ENCODE measurements at regions not wholly inside any gene's neighbourhood (a gene's known extent, or its start where the extent isn't known, plus 50 kb on each side); places are given as distances from the start of the nearest gene placed in this dataset.

GRCh38 chr4:111399623-111400022, 745.6 kb upstream of the FAM241A start:
- Mint-ChIP-seq H3K36me3 (ENCODE audit: low read depth) (no peaks in the 10 kb centered on the region), H3K27ac (no peak overlapping the region), H3K27me3 (ENCODE audit: insufficient read depth) (no peaks in the 10 kb centered on the region), H3K9me3 (no peaks in the 10 kb centered on the region), H3K4me1 (no peaks in the 10 kb centered on the region), H3K4me3 (no peak overlapping the region)
- H3K27ac ChIP-seq (ENCODE audit: low read depth, low read length): no peak overlapping the region
- no peaks in the 10 kb centered on the region for H3K27me3 ChIP-seq (ENCODE audit: control insufficient read depth, insufficient read depth, low read length, poor library complexity, severe bottlenecking)
- H3K9ac ChIP-seq (ENCODE audit: extremely low read depth, low read length, poor library complexity, severe bottlenecking): no peak overlapping the region
- H3K9me3 ChIP-seq (ENCODE audit: control insufficient read depth, low read length): no peaks in the 10 kb centered on the region
- H3K36me3 ChIP-seq (ENCODE audit: control insufficient read depth, insufficient read depth, low read length): no peaks in the 10 kb centered on the region
- H3K4me1 ChIP-seq (ENCODE audit: control insufficient read depth, insufficient read depth, low read length): no peaks in the 10 kb centered on the region
- DNase-seq: no peak
- TF ChIP-seq CTCF (conservative IDR thresholded peaks at IDR 0.05): no peak
- WGBS, 2 experiments (ENCODE audit: insufficient coverage in 1 of 2, insufficient read length in 1 of 2): 88 to 93% methylated on average over 1 to 3 of the region's 3 CpGs
- H3K4me3 ChIP-seq (ENCODE audit: low read length): no peak overlapping the region

- TF ChIP-seq CTCF (conservative IDR thresholded peaks at IDR 0.05): no peak
- DNase-seq: no peak
- no peak overlapping the region for H3K27ac Mint-ChIP-seq
- no peaks in the 10 kb centered on the region for H3K4me1 ChIP-seq (ENCODE audit: control insufficient read depth, insufficient read depth, low read length)
- no peak overlapping the region for H3K4me3 Mint-ChIP-seq
- no peak overlapping the region for H3K27ac ChIP-seq (ENCODE audit: low read depth, low read length)
- no peaks in the 10 kb centered on the region for H3K27me3 Mint-ChIP-seq (ENCODE audit: insufficient read depth)
- no peak overlapping the region for H3K9ac ChIP-seq (ENCODE audit: extremely low read depth, low read length, poor library complexity, severe bottlenecking)
- H3K36me3 Mint-ChIP-seq (ENCODE audit: low read depth): no peaks in the 10 kb centered on the region
- H3K36me3 ChIP-seq (ENCODE audit: control insufficient read depth, insufficient read depth, low read length): no peaks in the 10 kb centered on the region
- H3K4me1 Mint-ChIP-seq: no peaks in the 10 kb centered on the region
- no peaks in the 10 kb centered on the region for H3K9me3 ChIP-seq (ENCODE audit: control insufficient read depth, low read length)
- no peaks in the 10 kb centered on the region for H3K27me3 ChIP-seq (ENCODE audit: control insufficient read depth, insufficient read depth, low read length, poor library complexity, severe bottlenecking)
- 89 to 93% methylated on average over 2 to 4 of the region's 4 CpGs for WGBS, 2 experiments (ENCODE audit: insufficient coverage in 1 of 2, insufficient read length in 1 of 2)
- H3K9me3 Mint-ChIP-seq: no peaks in the 10 kb centered on the region
- H3K4me3 ChIP-seq (ENCODE audit: low read length): no peak overlapping the region
Observed at GRCh38 chr4:111400741-111401140, 744.5 kb upstream of the FAM241A start.

- H3K9me3 Mint-ChIP-seq: no peaks in the 10 kb centered on the region
- no peaks in the 10 kb centered on the region for H3K27me3 Mint-ChIP-seq (ENCODE audit: insufficient read depth)
- WGBS, 2 experiments (ENCODE audit: insufficient coverage in 1 of 2, insufficient read length in 1 of 2): 88 to 95% methylated on average over 3 of the region's 3 CpGs
- no peak overlapping the region for H3K27ac Mint-ChIP-seq
- peaks cover 3% of the 10 kb centered on the region for H3K9me3 ChIP-seq (ENCODE audit: control insufficient read depth, low read length)
- no peaks in the 10 kb centered on the region for H3K36me3 ChIP-seq (ENCODE audit: control insufficient read depth, insufficient read depth, low read length)
- no peak for DNase-seq
- H3K27me3 ChIP-seq (ENCODE audit: control insufficient read depth, insufficient read depth, low read length, poor library complexity, severe bottlenecking): no peaks in the 10 kb centered on the region
- no peak for TF ChIP-seq CTCF (conservative IDR thresholded peaks at IDR 0.05)
- no peak overlapping the region for H3K4me3 Mint-ChIP-seq
- H3K4me1 Mint-ChIP-seq: no peaks in the 10 kb centered on the region
- no peak overlapping the region for H3K9ac ChIP-seq (ENCODE audit: extremely low read depth, low read length, poor library complexity, severe bottlenecking)
- H3K4me3 ChIP-seq (ENCODE audit: low read length): no peak overlapping the region
- no peaks in the 10 kb centered on the region for H3K4me1 ChIP-seq (ENCODE audit: control insufficient read depth, insufficient read depth, low read length)
- H3K27ac ChIP-seq (ENCODE audit: low read depth, low read length): no peak overlapping the region
- H3K36me3 Mint-ChIP-seq (ENCODE audit: low read depth): no peaks in the 10 kb centered on the region
Observed at GRCh38 chr4:111404673-111405072, 740.6 kb upstream of the FAM241A start.
